HPDE6-E6E7 (cell line): ENCODE measurements at regions not wholly inside any gene's neighbourhood (a gene's known extent, or its start where the extent isn't known, plus 50 kb on each side); places are given as distances from the start of the nearest gene placed in this dataset.
A peak's percentile ranks its signal among the peaks of the same experiment; 100 is the strongest.
"Not testable (repeated sequence)": the region's sequence is repeated elsewhere in the genome, so short reads cannot be mapped to it uniquely, and the experiment has no call there.

Experiments
- DNase-seq: peaks from one replicate; pipeline ENCODE4 v3.0.0; 2011; ENCODE audit warnings: missing footprints; ENCODE audit errors: extremely low spot score

DNA sequence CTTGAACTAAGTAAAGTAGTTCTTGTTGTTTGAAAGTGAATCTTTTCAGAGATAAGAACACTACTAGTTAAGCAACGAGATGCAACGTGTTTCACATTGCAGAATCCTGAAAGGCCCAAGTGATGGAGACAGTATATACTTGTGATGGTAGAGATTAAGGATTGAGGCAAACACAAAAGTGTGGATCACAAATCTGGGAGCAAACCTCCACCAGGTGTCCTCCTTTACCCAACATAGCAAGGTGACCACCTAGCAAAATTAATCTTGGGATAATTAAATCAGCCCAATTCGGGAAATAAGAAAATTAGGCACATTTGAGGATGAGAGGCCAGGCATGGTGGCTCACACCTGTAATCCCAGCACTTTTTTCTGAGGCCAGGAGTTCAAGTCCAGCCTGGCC is 563.9 kb downstream of the DACH1 start:
- DNase-seq: no peak

- no peak for DNase-seq
Measured at GRCh38 chr13:71300602-71301001, 566.4 kb downstream of the DACH1 start.

DNA sequence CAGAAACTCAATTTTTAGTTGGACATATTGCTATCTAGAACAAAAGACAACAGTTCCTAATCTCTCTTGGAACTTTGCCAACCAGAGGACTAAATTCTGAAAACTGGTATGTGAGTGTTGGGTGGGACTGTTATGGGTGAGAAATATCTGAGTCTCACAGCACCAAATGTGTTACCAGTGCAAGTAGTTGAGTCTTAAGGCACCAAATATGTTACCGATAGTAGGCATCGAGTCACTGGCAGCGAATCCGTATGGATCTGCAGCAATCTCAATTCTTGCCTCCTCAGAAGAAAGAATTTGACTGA is 575.2 kb downstream of the DACH1 start:
- no peak for DNase-seq

- no peak for DNase-seq
Measured at GRCh38 chr13:71290963-71291841, 575.8 kb downstream of the DACH1 start.

DNA sequence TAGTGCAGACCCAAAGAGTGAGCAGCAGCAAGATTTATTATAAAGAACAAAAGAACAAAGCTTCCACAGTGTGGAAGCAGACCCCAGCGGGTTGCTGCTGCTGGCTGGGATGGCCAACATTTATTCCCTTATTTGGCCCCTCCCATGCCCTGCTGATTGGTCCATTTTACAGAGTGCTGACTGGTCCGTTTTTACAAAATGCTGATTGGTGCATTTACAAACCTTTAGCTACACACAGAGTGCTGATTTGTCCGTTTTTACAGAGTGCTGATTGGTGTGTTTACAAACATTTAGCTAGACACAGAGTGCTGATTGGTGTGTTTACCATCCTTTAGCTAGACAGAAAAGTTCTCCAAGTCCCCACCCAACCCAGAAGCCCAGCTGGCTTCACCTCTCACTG is 577.0 kb downstream of the DACH1 start:
- not testable (repeated sequence) for DNase-seq

DNA sequence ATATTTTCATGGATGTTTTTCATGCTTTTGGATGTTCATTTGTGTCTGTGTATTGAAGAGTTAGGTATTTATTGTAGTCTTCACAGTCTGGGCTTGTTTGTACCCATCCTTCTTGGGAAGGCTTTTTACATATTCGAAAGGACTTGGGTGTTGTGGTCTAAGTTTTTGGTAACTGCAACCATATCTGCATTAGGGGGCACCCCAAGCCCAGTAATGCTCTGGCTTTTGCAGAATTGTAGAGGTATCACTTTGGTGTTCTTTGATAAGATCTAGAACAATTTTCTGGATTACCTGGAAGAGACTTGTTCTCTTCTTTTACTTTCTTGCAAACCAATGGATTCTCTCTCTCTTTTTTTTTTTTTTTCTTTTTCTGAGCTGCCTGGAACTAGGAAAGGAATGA is 581.3 kb downstream of the DACH1 start:
- DNase-seq: no peak

- no peak for DNase-seq
Measured at GRCh38 chr13:71278512-71278911, 588.5 kb downstream of the DACH1 start.

DNA sequence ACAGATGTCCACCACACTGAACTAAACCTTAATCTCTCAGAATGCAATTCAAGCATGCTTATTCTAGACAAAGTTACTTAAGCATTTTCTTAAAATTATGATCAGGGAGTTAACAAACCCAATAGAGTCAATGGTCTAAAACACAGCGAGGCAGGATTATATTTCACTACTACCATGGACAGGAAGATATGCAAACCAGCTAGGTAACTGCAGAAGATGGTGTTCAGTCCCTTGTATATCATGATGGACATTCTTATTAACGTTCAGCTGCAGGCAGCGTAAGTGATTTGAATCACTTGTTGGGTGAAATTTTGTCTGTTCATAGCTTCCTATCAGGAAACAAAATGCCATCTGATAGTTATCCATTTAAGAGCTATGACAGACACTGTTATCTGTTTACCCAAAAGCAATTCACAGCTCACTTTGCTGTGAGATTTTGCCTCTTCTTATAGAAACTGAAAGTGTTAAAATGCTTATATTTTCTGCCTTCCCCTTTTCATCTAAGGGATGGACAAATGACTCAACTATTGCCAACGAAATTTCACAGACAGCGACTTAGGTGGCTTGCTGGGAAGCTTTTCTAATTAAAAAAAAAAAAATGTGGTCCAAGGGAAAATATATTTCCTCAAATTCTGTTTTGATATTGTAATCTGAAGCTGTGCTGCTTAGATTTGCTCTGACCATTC is 591.9 kb downstream of the DACH1 start:
- DNase-seq: no peak

DNA sequence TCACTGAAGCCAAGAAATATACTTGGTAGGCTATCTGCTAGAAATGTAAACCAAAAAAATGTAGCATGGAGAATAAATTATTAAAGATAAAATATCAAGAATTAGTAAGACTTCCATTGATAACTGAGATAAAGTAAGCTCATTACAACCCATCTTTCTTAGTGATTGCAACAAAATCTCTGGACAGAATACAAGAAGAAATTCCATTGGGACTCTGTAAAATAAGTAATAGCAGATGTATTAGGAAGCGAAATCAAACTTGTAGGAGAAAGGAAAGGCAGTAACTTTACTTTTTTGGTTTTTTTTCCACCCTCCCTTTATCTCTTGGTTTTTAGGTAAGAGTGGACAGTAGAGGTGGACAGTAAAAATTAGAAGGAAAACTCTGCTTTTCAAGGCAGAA is 605.7 kb downstream of the DACH1 start:
- no peak for DNase-seq

DNA sequence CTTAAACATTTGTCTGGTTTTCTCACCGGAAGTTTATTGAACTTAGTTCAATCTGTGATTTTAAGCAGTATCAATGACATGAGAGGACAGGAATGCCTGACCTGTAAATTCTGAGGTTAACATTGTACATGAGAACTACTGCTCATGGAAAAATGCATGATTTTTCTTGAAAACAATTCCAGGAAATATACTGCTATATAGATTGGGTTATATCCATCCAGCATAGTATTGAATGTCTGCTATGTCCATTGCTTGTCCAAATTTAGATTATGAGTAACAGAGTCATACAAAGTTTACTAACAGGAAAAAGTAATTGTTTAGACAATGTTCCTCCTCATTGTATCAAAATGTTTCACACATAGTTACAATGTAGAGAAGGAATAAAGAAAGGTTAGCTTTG is 606.8 kb downstream of the DACH1 start:
- DNase-seq: no peak

- DNase-seq: no peak
Measured at GRCh38 chr13:71255633-71256032, 611.4 kb downstream of the DACH1 start.

DNA sequence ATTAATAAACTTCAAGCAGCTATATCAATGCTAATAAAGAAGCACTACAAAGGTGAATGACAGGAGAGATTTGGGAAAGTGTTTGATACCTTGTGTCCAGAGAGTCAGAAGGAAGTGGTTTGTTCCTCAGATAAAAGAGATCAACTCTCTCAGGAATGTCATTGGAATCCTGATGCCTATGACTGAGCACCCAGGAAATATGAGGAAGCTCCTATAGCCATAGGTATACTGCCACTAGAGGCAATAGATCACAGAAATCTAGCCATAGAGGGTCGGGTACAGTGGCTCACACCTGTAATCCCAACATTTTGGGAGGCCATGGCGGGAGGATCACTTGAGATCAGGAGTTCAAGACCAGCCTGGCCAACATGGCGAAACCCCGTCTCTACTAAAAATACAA is 612.6 kb downstream of the DACH1 start:
- DNase-seq: no peak

- peak; percentile 1 for DNase-seq
Measured at GRCh38 chr13:71252184-71252704, 614.8 kb downstream of the DACH1 start.

GRCh38 chr13:71251292-71251951 is 615.6 kb downstream of the DACH1 start:
- no peak for DNase-seq

GRCh38 chr13:71249011-71249410 is 618.0 kb downstream of the DACH1 start:
- DNase-seq: no peak

DNA sequence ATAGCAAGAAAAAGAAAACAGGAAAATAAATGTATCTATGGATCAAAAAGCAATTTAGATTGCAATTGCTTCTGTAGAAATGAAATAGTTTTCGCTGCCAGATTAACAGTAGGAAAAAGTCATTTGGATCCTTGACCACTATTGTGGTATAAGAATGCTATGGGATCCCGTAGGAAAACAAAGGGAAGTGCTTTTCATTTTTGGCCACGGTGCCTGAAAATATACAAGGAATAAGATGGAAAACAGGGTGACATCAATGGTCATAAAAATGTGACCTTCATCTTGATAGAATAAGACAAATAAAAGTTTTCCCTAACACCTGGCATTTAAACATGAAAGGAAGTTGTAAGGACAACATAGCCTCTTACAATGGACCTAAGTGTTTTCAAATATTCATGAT is 622.8 kb downstream of the DACH1 start:
- DNase-seq: no peak

- DNase-seq: no peak
Measured at GRCh38 chr13:71242201-71242600, 624.8 kb downstream of the DACH1 start.

GRCh38 chr13:71240911-71241310 is 626.1 kb downstream of the DACH1 start:
- peak; percentile 17 for DNase-seq

- DNase-seq: no peak
Measured at GRCh38 chr13:71237332-71237731, 629.7 kb downstream of the DACH1 start.

GRCh38 chr13:71219698-71220415 is 647.1 kb downstream of the DACH1 start:
- DNase-seq: no peak

- peak; percentile 28 for DNase-seq
Measured at GRCh38 chr13:71218960-71219359, 648.0 kb downstream of the DACH1 start.

- no peak for DNase-seq
Measured at GRCh38 chr13:71217827-71218226, 649.2 kb downstream of the DACH1 start.
